RWPE1 (cell line): ENCODE measurements at regions not wholly inside any gene's neighbourhood (a gene's known extent, or its start where the extent isn't known, plus 50 kb on each side); places are given as distances from the start of the nearest gene placed in this dataset.
"Not testable (repeated sequence)": the region's sequence is repeated elsewhere in the genome, so short reads cannot be mapped to it uniquely, and the experiment has no call there.

ENCODE experiments used
- CTCF ChIA-PET: fragments of 350-600 bp; sonication (Branson Sonifier 250); formaldehyde crosslinking; extraction: SDS; loops from one replicate; lab custom pipeline; 2021; lab: Yijun Ruan, JAX
- POLR2A ChIA-PET: fragments of 400-600 bp; formaldehyde crosslinking; extraction: SDS; loops from one replicate; lab custom pipeline; 2020; ENCODE audit warnings: antibody characterized with exemption; ENCODE audit not compliant: low non-redundant PET; lab: Yijun Ruan, JAX
- DNase-seq: peaks from one replicate; pipeline ENCODE4 v3.0.0; 2012; ENCODE audit warnings: low spot score
- H3K27ac ChIP-seq: fragments of 450-650 bp; 2 replicates; pipeline ENCODE4 v1.5.1; 2017
- CTCF ChIP-seq: fragments of 450-650 bp; conservative IDR thresholded peaks from 2 replicates; pipeline ENCODE4 v1.5.1; 2017; ENCODE audit warnings: low read depth, mild to moderate bottlenecking

- ChIA-PET POLR2A (no interaction called here), CTCF (interaction anchor here (0.6 to 1.1 kb wide), 15 partner anchors 15 to 1983 kb away, joined by 3 to 7 read pairs (median 4); no protein-coding TSS in a partner anchor)
- TF ChIP-seq CTCF, result peak; percentile 23; the same call in 1 of the 2 replicates
- DNase-seq, result peak; percentile 49
- no peak overlapping the region; the same call in 1 of the 2 replicates for H3K27ac ChIP-seq
Observed at GRCh38 chr5:36459176-36460135, 146.9 kb upstream of the SLC1A3 start.

- ChIA-PET CTCF (no interaction called here), POLR2A (no interaction called here)
- peak; percentile 61 for DNase-seq
- no peak for TF ChIP-seq CTCF
- peak overlapping the region; percentile 48; the same call in 1 of the 2 replicates for H3K27ac ChIP-seq
Observed at GRCh38 chr5:36462295-36463021, 143.9 kb upstream of the SLC1A3 start.

DNA sequence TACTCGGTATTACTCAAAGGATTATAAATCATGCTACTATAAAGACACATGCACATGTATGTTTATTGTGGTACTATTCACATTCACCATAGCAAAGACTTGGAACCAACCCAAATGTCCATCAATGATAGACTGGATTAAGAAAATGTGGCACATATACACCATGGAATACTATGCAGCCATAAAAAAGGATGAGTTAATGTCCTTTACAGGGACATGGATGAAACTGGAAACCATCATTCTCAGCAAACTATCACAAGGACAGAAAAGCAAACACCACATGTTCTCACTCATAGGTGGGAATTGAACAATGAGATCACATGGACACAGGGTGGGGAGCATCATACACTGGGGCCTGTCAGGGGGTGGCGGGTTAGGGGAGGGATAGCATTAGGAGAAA is 130.5 kb upstream of the SLC1A3 start:
- CTCF ChIA-PET, POLR2A ChIA-PET: not testable (repeated sequence)

GRCh38 chr5:36478646-36479317 is 127.6 kb upstream of the SLC1A3 start:
- no peak overlapping the region for H3K27ac ChIP-seq
- no peak for TF ChIP-seq CTCF
- POLR2A ChIA-PET, result no interaction called here
- CTCF ChIA-PET, result no interaction called here
- DNase-seq, result no peak

More for the DNA sequence above, 130.5 kb upstream of the SLC1A3 start:
- not testable (repeated sequence) for DNase-seq, H3K27ac ChIP-seq

DNA sequence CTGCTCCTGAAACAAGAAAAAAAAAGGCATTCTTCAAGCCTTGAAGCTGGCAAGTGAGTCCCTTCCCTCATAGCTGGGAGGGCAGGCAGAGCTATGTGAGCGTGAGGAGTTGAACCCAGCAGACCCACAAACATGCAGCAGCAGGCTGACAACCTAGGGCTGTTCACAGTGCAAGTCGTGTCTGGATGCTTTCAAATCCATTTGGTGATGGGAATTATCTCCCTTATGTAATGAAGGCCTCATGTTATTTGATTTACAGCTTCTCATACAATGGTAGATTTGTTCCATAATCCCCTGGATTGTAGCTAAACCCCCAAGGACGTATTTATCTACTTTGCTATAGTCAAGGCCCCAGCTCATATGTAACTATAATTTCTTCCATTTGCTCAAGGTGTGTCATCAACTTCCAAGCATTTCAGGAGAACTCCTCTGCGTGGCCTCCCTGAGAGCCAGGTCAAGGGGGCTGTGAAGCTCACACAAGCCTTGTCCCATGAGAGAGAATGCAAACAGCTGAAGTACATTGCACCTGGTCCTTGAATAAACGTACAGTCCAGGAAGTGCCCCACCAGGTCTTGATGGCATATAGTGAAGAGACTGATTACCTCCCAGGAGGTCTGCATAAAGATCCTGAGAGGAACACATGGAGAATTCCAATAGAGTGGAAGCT is 124.8 kb upstream of the SLC1A3 start:
- no peak for DNase-seq
- no peak for TF ChIP-seq CTCF

DNA sequence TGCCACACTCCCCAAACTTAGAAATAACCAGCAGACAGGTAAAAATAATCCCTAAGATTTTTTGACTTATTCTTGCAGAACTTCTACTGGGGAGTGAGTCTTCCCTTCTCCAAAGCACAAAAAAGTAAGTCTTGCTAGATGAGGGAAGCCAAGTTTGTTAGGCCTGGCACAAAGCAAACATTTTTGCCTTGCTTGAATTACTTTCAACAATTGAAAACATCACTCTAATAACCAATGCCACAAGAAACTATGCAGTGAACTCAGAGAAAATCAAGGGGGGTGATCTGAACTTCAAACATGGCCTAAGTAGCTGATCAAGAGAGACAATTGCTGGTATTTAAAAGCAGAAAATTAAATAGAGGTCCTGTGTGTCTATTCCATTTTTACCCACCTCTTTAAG is 123.6 kb upstream of the SLC1A3 start:
- ChIA-PET POLR2A (no interaction called here), CTCF (no interaction called here)

More for the DNA sequence above, 124.8 kb upstream of the SLC1A3 start:
- CTCF ChIA-PET, result no interaction called here
- no peak overlapping the region for H3K27ac ChIP-seq
- POLR2A ChIA-PET, result no interaction called here

More for the DNA sequence above, 123.6 kb upstream of the SLC1A3 start:
- DNase-seq, result no peak
- H3K27ac ChIP-seq, result no peak overlapping the region
- TF ChIP-seq CTCF, result no peak
